ENCODE measurements at regions not wholly inside any gene's neighbourhood (a gene's known extent, or its start where the extent isn't known, plus 50 kb on each side); places are given as distances from the start of the nearest gene placed in this dataset.
"Not testable (repeated sequence)": the region's sequence is repeated elsewhere in the genome, so short reads cannot be mapped to it uniquely, and the experiment has no call there.

- no peak for TF ChIP-seq CTCF (conservative IDR thresholded peaks at IDR 0.05; ENCODE audit: low read depth, low read length)
- H3K4me3 ChIP-seq (ENCODE audit: low read length) = no peak overlapping the region
Observed at GRCh38 chr3:39558775-39559306, 91.4 kb downstream of the MOBP start.

GRCh38 chr3:39559543-39559942 is 92.1 kb downstream of the MOBP start:
- H3K4me3 ChIP-seq (ENCODE audit: low read length) = no peak overlapping the region
- no peak for DNase-seq (ENCODE audit: low read depth)
- no peak for TF ChIP-seq CTCF (conservative IDR thresholded peaks at IDR 0.05; ENCODE audit: low read depth, low read length)

More at GRCh38 chr3:39558775-39559306, 91.4 kb downstream of the MOBP start:
- no peak for DNase-seq (ENCODE audit: low read depth)

GRCh38 chr3:39568508-39568907 is 101.0 kb downstream of the MOBP start:
- no peak for TF ChIP-seq CTCF (conservative IDR thresholded peaks at IDR 0.05; ENCODE audit: low read depth, low read length)
- no peak for DNase-seq (ENCODE audit: low read depth)
- H3K4me3 ChIP-seq (ENCODE audit: low read length) = no peak overlapping the region

GRCh38 chr3:39569095-39569494 is 101.6 kb downstream of the MOBP start:
- DNase-seq (ENCODE audit: low read depth) = no peak
- no peak overlapping the region for H3K4me3 ChIP-seq (ENCODE audit: low read length)
- no peak for TF ChIP-seq CTCF (conservative IDR thresholded peaks at IDR 0.05; ENCODE audit: low read depth, low read length)

- no peak for TF ChIP-seq CTCF (conservative IDR thresholded peaks at IDR 0.05; ENCODE audit: low read depth, low read length)
- DNase-seq (ENCODE audit: low read depth) = no peak
- H3K4me3 ChIP-seq (ENCODE audit: low read length) = no peak overlapping the region
Observed at GRCh38 chr3:39573392-39573791, 105.9 kb downstream of the MOBP start.

- TF ChIP-seq CTCF (conservative IDR thresholded peaks at IDR 0.05; ENCODE audit: low read depth, low read length) = no peak
- no peak for DNase-seq (ENCODE audit: low read depth)
- no peak overlapping the region for H3K4me3 ChIP-seq (ENCODE audit: low read length)
Observed at GRCh38 chr3:39577541-39577940, 110.1 kb downstream of the MOBP start.

- not testable (repeated sequence) for DNase-seq (ENCODE audit: low read depth); H3K4me3 ChIP-seq (ENCODE audit: low read length)
Observed at GRCh38 chr3:39586215-39586614, 118.7 kb downstream of the MOBP start.

GRCh38 chr3:39587113-39587512 is 119.6 kb downstream of the MOBP start:
- H3K4me3 ChIP-seq (ENCODE audit: low read length) = no peak overlapping the region
- DNase-seq (ENCODE audit: low read depth) = no peak
- no peak for TF ChIP-seq CTCF (conservative IDR thresholded peaks at IDR 0.05; ENCODE audit: low read depth, low read length)
